A549 (cell line): ENCODE measurements at regions not wholly inside any gene's neighbourhood (a gene's known extent, or its start where the extent isn't known, plus 50 kb on each side); places are given as distances from the start of the nearest gene placed in this dataset.
"Not testable (repeated sequence)": the region's sequence is repeated elsewhere in the genome, so short reads cannot be mapped to it uniquely, and the experiment has no call there.

ENCODE experiments used
- ATAC-seq, 2 experiments: fragments of 200-7000 bp in 1 of 2; fragments of >200 bp in 1 of 2; cut with Nextera tagmentation in 1 of 2; cut with Tn5 transposase in 1 of 2; 3 replicates each; pipeline versions ENCODE4 v1.8.0 to v1.9.1; 2018 to 2020; ENCODE audit warnings: mild to moderate bottlenecking in 1 of 2, moderate library complexity in 1 of 2
- CTCF ChIA-PET: fragments of 300-600 bp; sonication (Branson Sonifier 250); formaldehyde crosslinking; extraction: SDS; loops from one replicate; lab custom pipeline; 2021; ENCODE audit warnings: antibody characterized with exemption, inconsistent platforms; lab: Yijun Ruan, JAX
- POLR2A ChIA-PET: fragments of 350-600 bp; formaldehyde crosslinking; extraction: SDS; loops from one replicate; lab custom pipeline; 2021; ENCODE audit warnings: antibody characterized with exemption, inconsistent platforms; lab: Yijun Ruan, JAX
- DNase-seq, 2 experiments: peaks; one replicate each; pipeline versions ENCODE4 v3.0.0 to v3.0.0-alpha.2; 2011 to 2016; ENCODE audit warnings: low read depth in 1 of 2, low spot score in 1 of 2
- FAIRE-seq: peaks from 2 replicates; lab custom pipeline; 2011; peaks lifted over from hg19 to GRCh38; lab: Jason Lieb, UNC
- H3K27ac ChIP-seq, 2 experiments: fragments of >200 bp; sonication (Bioruptor Twin); formaldehyde crosslinking; 3 replicates each; pipeline ENCODE4 v1.5.1; 2016 to 2017
- H3K4me1 ChIP-seq: fragments of >200 bp; sonication (Bioruptor Twin); formaldehyde crosslinking; 3 replicates; pipeline ENCODE4 v1.6.1; 2016
- H3K4me2 ChIP-seq: fragments of >200 bp; sonication (Bioruptor Twin); formaldehyde crosslinking; 3 replicates; pipeline ENCODE4 v1.6.1; 2016
- H3K4me3 ChIP-seq: fragments of >200 bp; sonication (Bioruptor Twin); formaldehyde crosslinking; 3 replicates; pipeline ENCODE4 v1.5.1; 2016
- H3K9me3 ChIP-seq: fragments of >200 bp; sonication (Bioruptor Twin); formaldehyde crosslinking; 3 replicates; pipeline ENCODE4 v1.6.1; 2016
- CBX8 ChIP-seq: fragments of 200-600 bp; sonication (generic); IDR thresholded peaks from 2 replicates; pipeline ENCODE4 v1.6.1; 2016
- CEBPB ChIP-seq, 2 experiments: fragments of >200 bp in 1 of 2; sonication (Bioruptor Twin) in 1 of 2; formaldehyde crosslinking in 1 of 2; IDR thresholded peaks; 2 replicates each; pipeline ENCODE4 v1.6.1; 2012 to 2016
- EP300 ChIP-seq, 2 experiments: fragments of >200 bp; sonication (Bioruptor Twin); formaldehyde crosslinking; IDR thresholded peaks; 2 replicates in 1 of 2; 3 replicates in 1 of 2; pipeline ENCODE4 v1.6.1; 2016 to 2017
- FOSL2 ChIP-seq, 2 experiments: fragments of 450-650 bp in 1 of 2; fragments of >200 bp in 1 of 2; sonication (Bioruptor Twin) in 1 of 2; formaldehyde crosslinking; IDR thresholded peaks; 2 replicates each; pipeline versions ENCODE4 v1.5.0 to v1.6.1; 2016 to 2020; ENCODE audit warnings: mild to moderate bottlenecking in 1 of 2, moderate library complexity in 1 of 2
- GATA3 ChIP-seq: IDR thresholded peaks from 2 replicates; pipeline ENCODE4 v1.6.1; 2012; ENCODE audit warnings: borderline replicate concordance
- HOXA7 ChIP-seq: fragments of 250-450 bp; sonication (Bioruptor Pico); IDR thresholded peaks from 2 replicates; pipeline ENCODE4 v1.5.0; 2020; ENCODE audit warnings: mild to moderate bottlenecking, moderate library complexity
- HOXB13 ChIP-seq: fragments of 250-450 bp; sonication (Bioruptor Pico); IDR thresholded peaks from 2 replicates; pipeline ENCODE4 v1.5.0; 2020; ENCODE audit warnings: low read depth, mild to moderate bottlenecking, moderate library complexity
- JUN ChIP-seq, 2 experiments: fragments of >200 bp; sonication (Bioruptor Twin); formaldehyde crosslinking; IDR thresholded peaks; 2 replicates in 1 of 2; 3 replicates in 1 of 2; pipeline ENCODE4 v1.6.1; 2016 to 2017
- JUNB ChIP-seq: fragments of >200 bp; sonication (Bioruptor Twin); formaldehyde crosslinking; IDR thresholded peaks from 2 replicates; pipeline ENCODE4 v1.6.1; 2016
- KDM5A ChIP-seq: fragments of 200-600 bp; sonication (generic); IDR thresholded peaks from 2 replicates; pipeline ENCODE4 v1.6.1; 2016; ENCODE audit warnings: antibody characterized with exemption, mild to moderate bottlenecking
- NR3C1 ChIP-seq: fragments of >200 bp; sonication (Bioruptor Twin); formaldehyde crosslinking; IDR thresholded peaks from 3 replicates; pipeline ENCODE4 v1.6.1; 2017
- POLR2AphosphoS2 ChIP-seq: conservative IDR thresholded peaks from 2 replicates; pipeline ENCODE4 v1.6.1; 2012; ENCODE audit warnings: low read length, improper control_type of control experiment, inconsistent platforms
- RCOR1 ChIP-seq: fragments of 150-350 bp; IDR thresholded peaks from 2 replicates; pipeline ENCODE4 v1.6.1; 2014; ENCODE audit warnings: antibody characterized with exemption, low read length, low read depth
- SMC3 ChIP-seq: fragments of >200 bp; sonication (Bioruptor Twin); formaldehyde crosslinking; IDR thresholded peaks from 3 replicates; pipeline ENCODE4 v1.6.1; 2018; ENCODE audit warnings: inconsistent platforms
- TP53 ChIP-seq: fragments of 250-450 bp; sonication (Bioruptor Pico); IDR thresholded peaks from 2 replicates; pipeline ENCODE4 v1.5.0; 2021; ENCODE audit warnings: mild to moderate bottlenecking, moderate library complexity
- WGBS: methylation state at CpG from one replicate; pipeline ENCODE4 v1.1.6; 2017; ENCODE audit errors: missing lambda C conversion rate; 5-methylcytosine and 5-hydroxymethylcytosine counted together
- TF ChIP-seq, protein P1 (sequence below): fragments of 250-450 bp; sonication (Bioruptor Pico); IDR thresholded peaks from 2 replicates; pipeline ENCODE4 v1.5.0; 2020; ENCODE audit warnings: low read depth, mild to moderate bottlenecking, moderate library complexity
- TF ChIP-seq, protein P2 (sequence below): fragments of 250-450 bp; sonication (Bioruptor Pico); IDR thresholded peaks from 2 replicates; pipeline ENCODE4 v1.5.0; 2021; ENCODE audit warnings: mild to moderate bottlenecking, moderate library complexity, borderline replicate concordance
- TF ChIP-seq, protein P3 (sequence below): fragments of >200 bp; sonication (Bioruptor Twin); formaldehyde crosslinking; IDR thresholded peaks from 3 replicates; pipeline ENCODE4 v1.5.1; 2016
- TF ChIP-seq, protein P4 (sequence below): IDR thresholded peaks from 2 replicates; pipeline ENCODE4 v1.6.1; 2012
- TF ChIP-seq, protein P5 (sequence below): fragments of >200 bp; sonication (Bioruptor Twin); formaldehyde crosslinking; IDR thresholded peaks from 2 replicates; pipeline ENCODE4 v1.6.1; 2016

DNA sequence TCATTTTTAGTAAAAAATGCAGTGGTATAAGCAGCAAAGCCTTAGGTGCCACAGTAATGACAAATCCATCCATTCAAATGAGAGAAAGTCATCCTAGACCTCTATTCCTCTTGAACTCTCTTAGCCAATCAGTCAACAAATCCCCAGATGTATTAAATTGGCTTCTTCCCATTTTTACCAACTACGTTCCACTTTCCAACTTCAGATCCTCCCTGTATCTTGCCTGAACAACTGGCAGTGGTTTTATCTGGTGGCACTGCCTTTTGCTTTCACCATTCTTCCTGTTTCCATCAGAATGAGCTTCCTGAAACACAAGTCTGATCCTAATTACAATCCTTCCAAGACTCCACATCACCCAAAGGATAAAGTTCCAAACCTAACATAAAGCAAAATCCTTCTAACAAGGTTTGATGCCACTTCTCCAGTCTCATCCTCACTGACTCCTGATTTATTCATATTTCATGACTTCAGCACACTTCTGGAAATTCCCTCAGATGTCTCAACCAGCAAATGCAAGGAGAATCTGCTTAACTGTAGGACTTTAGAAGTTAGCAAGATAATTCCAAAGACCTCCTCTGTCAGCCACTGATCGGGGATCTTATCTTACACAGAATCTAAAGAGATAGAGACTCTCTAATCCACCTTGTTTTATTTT lies 69.8 kb upstream of the SLC4A7 start (continued):
- TF ChIP-seq, protein P1, sequence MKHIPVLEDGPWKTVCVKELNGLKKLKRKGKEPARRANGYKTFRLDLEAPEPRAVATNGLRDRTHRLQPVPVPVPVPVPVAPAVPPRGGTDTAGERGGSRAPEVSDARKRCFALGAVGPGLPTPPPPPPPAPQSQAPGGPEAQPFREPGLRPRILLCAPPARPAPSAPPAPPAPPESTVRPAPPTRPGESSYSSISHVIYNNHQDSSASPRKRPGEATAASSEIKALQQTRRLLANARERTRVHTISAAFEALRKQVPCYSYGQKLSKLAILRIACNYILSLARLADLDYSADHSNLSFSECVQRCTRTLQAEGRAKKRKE (CRISPR knock-in tag) = no peak
- no peak for TF ChIP-seq CBX8
- no peak for TF ChIP-seq EP300 (IDR thresholded peaks at IDR 0.05)
- TF ChIP-seq, all 56 proteins: peak for 0

DNA sequence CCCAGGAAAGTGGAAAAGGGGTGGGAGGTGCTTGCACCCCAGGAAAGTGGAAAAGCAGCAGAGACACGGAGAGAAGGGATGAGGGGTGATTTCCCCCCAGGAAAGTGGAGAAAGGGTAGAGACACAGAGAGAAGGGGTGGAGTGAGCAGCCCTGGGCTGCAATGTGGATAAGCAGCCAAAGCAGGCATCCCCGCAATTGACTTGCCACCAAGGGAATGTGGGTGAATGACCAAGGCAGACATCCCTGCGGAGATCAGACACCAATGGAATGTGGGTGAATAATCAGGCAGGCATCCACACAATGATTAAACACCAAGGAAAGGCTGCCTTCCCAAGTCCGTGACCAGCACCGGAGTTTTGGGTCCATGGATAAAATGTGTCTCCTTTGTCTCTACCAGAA lies 68.5 kb upstream of the SLC4A7 start:
- H3K4me1 ChIP-seq = peaks cover 34% of the 10 kb centered on the region
- not testable (repeated sequence) for H3K9me3 ChIP-seq
- H3K4me2 ChIP-seq = peak overlapping the region; percentile 65
- TF ChIP-seq GATA3 (peak; percentile 52; the same call in 1 of the 2 replicates), FOSL2 (IDR thresholded peaks at IDR 0.05) (0 out of 2 replicates have a peak, but pooled peaks have one; percentile 39), FOSL2 (CRISPR knock-in tag; IDR thresholded peaks at IDR 0.05) (peak; percentile 73), JUNB (peak; percentile 62), EP300 (IDR thresholded peaks at IDR 0.05) (peak in 1 of 2 experiments; percentile 60; a peak in 2 of 5 replicates), JUN (IDR thresholded peaks at IDR 0.05) (peak in 1 of 2 experiments; percentile 46; a peak in 2 of 5 replicates)
- TF ChIP-seq, all 56 proteins: peak for 5; not testable (repeated sequence) for 51
- 3% methylated on average over 5 of the region's 5 CpGs for WGBS
- H3K4me3 ChIP-seq, POLR2A ChIA-PET, FAIRE-seq, CTCF ChIA-PET: not testable (repeated sequence)
- peak; percentile 56 to 80; a peak in 4 of 6 replicates for ATAC-seq
- DNase-seq = peak in 1 of 2 experiments; percentile 77
- H3K27ac ChIP-seq = peak overlapping the region; percentile 85 to 92

DNA sequence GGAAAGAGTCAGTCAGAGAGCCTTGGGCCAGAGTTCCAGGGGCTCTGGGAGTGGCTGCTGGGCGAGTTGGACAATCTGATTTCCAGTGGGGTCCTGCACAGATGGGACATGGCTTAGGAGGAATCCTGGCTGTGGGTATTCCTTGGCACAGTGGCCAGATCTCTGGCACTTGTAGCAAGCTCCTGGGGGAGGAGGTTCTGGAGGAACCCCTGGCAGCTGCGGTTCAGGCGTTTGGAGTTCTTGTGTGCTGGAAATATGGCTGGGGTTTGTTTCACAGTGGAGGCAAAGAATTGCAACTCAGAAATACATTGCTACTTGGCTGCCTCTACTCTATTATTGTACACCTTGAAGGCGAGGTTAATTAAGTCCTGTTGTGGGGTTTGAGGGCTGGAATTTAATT lies 67.2 kb upstream of the SLC4A7 start:
- POLR2A ChIA-PET, H3K4me3 ChIP-seq, DNase-seq, ATAC-seq, H3K9me3 ChIP-seq, H3K4me2 ChIP-seq, CTCF ChIA-PET, FAIRE-seq: not testable (repeated sequence)
- WGBS = 95% methylated on average over 4 of the region's 4 CpGs
- Histone ChIP-seq H3K4me1 (peaks cover 30% of the 10 kb centered on the region), H3K27ac (peak overlapping the region; percentile 85 to 92; a peak in 5 of 6 replicates)

GRCh38 chr3:27545061-27545460 lies 60.9 kb upstream of the SLC4A7 start:
- no peak for ATAC-seq
- peaks cover 25% of the 10 kb centered on the region for H3K4me1 ChIP-seq
- H3K27ac ChIP-seq = peak overlapping the region; percentile 28 to 79
- no peak for DNase-seq
- 70% methylated on average over 1 of the region's 1 CpG for WGBS
- TF ChIP-seq HOXA7 (CRISPR knock-in tag) (no peak), FOSL2 (IDR thresholded peaks at IDR 0.05) (no peak), FOSL2 (CRISPR knock-in tag; IDR thresholded peaks at IDR 0.05) (peak; percentile 27; the same call in 1 of the 2 replicates)
- FAIRE-seq = no peak
- H3K9me3 ChIP-seq = no peaks in the 10 kb centered on the region
- H3K4me3 ChIP-seq = no peak overlapping the region
- POLR2A ChIA-PET = interaction anchor here (1.3 kb wide), 1 partner anchor 10 kb away, joined by 3 read pairs; no protein-coding TSS in a partner anchor
- H3K4me2 ChIP-seq = peak overlapping the region; percentile 44; the same call in 2 of the 3 replicates
- CTCF ChIA-PET = interaction anchor here (0.7 to 1.2 kb wide), 3 partner anchors 11 to 142 kb away, joined by 3 to 5 read pairs (median 4); no protein-coding TSS in a partner anchor

DNA sequence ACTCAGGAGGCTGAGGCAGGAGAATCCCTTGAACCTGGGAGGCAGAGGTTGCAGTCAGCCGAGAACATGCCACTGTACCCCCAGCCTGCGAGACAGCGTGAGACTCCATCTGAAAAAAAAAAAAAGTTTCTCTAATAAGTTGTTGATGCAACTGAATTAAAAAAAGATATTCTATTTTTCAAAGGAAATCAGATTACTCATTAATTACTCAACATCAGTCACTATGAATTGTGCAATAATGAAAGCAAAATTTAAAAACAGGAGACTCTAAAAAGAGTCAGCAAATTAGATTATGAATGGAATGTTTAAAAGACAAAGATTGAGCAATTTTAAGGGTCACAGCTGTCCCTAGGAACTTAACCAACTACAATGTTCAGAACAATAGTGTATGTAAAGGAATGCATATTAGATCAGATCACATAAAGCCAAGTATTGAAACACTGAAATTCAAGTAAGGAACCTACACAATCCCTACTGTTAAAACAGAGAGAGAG lies 60.2 kb upstream of the SLC4A7 start:
- WGBS = 63% methylated on average over 3 of the region's 3 CpGs
- FAIRE-seq (no peak), ATAC-seq (peak; percentile 13 to 40; a peak in 2 of 6 replicates), DNase-seq (no peak)
- CTCF ChIA-PET = interaction anchor here (0.6 to 1.2 kb wide), 3 partner anchors 137 to 782 kb away, joined by 3 to 5 read pairs (median 3); no protein-coding TSS in a partner anchor
- POLR2A ChIA-PET = no interaction called here
- peak overlapping the region; percentile 44 for H3K4me2 ChIP-seq
- H3K27ac ChIP-seq = peak overlapping the region; percentile 28 to 79
- no peak overlapping the region for H3K4me3 ChIP-seq
- H3K4me1 ChIP-seq = peaks cover 25% of the 10 kb centered on the region
- no peaks in the 10 kb centered on the region for H3K9me3 ChIP-seq
- TF ChIP-seq TP53 (CRISPR knock-in tag) (no peak), CBX8 (no peak), KDM5A (no peak), JUNB (peak; percentile 82), CEBPB (IDR thresholded peaks at IDR 0.05) (peak; percentile 90 to 93), GATA3 (0 out of 2 replicates have a peak, but pooled peaks have one; percentile 16), RCOR1 (no peak), HOXB13 (CRISPR knock-in tag) (no peak), POLR2AphosphoS2 (no peak), NR3C1 (no peak), SMC3 (no peak), EP300 (IDR thresholded peaks at IDR 0.05) (0 out of 5 replicates have a peak, but pooled peaks of 1 of the 2 experiments have one; percentile 40), JUN (IDR thresholded peaks at IDR 0.05) (no peak)
- TF ChIP-seq, protein P2, sequence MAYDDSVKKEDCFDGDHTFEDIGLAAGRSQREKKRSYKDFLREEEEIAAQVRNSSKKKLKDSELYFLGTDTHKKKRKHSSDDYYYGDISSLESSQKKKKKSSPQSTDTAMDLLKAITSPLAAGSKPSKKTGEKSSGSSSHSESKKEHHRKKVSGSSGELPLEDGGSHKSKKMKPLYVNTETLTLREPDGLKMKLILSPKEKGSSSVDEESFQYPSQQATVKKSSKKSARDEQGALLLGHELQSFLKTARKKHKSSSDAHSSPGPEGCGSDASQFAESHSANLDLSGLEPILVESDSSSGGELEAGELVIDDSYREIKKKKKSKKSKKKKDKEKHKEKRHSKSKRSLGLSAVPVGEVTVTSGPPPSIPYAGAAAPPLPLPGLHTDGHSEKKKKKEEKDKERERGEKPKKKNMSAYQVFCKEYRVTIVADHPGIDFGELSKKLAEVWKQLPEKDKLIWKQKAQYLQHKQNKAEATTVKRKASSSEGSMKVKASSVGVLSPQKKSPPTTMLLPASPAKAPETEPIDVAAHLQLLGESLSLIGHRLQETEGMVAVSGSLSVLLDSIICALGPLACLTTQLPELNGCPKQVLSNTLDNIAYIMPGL (CRISPR knock-in tag) = no peak
- TF ChIP-seq, protein P3, sequence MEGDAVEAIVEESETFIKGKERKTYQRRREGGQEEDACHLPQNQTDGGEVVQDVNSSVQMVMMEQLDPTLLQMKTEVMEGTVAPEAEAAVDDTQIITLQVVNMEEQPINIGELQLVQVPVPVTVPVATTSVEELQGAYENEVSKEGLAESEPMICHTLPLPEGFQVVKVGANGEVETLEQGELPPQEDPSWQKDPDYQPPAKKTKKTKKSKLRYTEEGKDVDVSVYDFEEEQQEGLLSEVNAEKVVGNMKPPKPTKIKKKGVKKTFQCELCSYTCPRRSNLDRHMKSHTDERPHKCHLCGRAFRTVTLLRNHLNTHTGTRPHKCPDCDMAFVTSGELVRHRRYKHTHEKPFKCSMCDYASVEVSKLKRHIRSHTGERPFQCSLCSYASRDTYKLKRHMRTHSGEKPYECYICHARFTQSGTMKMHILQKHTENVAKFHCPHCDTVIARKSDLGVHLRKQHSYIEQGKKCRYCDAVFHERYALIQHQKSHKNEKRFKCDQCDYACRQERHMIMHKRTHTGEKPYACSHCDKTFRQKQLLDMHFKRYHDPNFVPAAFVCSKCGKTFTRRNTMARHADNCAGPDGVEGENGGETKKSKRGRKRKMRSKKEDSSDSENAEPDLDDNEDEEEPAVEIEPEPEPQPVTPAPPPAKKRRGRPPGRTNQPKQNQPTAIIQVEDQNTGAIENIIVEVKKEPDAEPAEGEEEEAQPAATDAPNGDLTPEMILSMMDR = no peak
- TF ChIP-seq, protein P4, sequence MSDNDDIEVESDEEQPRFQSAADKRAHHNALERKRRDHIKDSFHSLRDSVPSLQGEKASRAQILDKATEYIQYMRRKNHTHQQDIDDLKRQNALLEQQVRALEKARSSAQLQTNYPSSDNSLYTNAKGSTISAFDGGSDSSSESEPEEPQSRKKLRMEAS = no peak
- TF ChIP-seq, protein P5, sequence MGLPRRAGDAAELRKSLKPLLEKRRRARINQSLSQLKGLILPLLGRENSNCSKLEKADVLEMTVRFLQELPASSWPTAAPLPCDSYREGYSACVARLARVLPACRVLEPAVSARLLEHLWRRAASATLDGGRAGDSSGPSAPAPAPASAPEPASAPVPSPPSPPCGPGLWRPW = peak; percentile 48; the same call in 1 of the 2 replicates
